GM23338 (cell line): ENCODE measurements at regions not wholly inside any gene's neighbourhood (a gene's known extent, or its start where the extent isn't known, plus 50 kb on each side); places are given as distances from the start of the nearest gene placed in this dataset.

ENCODE experiments used
- ATAC-seq: fragments of 200-7000 bp; cut with Tn5 transposase; 3 replicates; pipeline ENCODE4 v1.9.1; 2020
- DNase-seq: peaks from one replicate; pipeline ENCODE4 v3.0.0-alpha.2; 2015; ENCODE audit warnings: low spot score
- H2AFZ ChIP-seq: fragments of 200-600 bp; sonication (generic); 2 replicates; pipeline ENCODE4 v1.8.0; 2016; ENCODE audit warnings: antibody characterized with exemption, mild to moderate bottlenecking, moderate library complexity
- H3F3A ChIP-seq: fragments of 200-600 bp; sonication (generic); replicated peaks from 2 replicates; pipeline ENCODE4 v1.8.0; 2017; ENCODE audit warnings: antibody characterized with exemption, mixed run types, low read depth
- H3K27ac ChIP-seq: fragments of 200-600 bp; sonication (generic); 2 replicates; pipeline ENCODE4 v1.6.1; 2016; ENCODE audit warnings: low read depth
- H3K27me3 ChIP-seq: fragments of 200-600 bp; sonication (generic); 2 replicates; pipeline ENCODE4 v1.8.0; 2016; ENCODE audit warnings: mild to moderate bottlenecking, mixed run types, moderate library complexity; ENCODE audit not compliant: insufficient read depth
- H3K36me3 ChIP-seq: fragments of 200-600 bp; sonication (generic); 2 replicates; pipeline ENCODE4 v1.8.0; 2016; ENCODE audit warnings: mild to moderate bottlenecking; ENCODE audit not compliant: insufficient read depth
- H3K4me1 ChIP-seq: fragments of 200-600 bp; sonication (generic); 2 replicates; pipeline ENCODE4 v1.8.0; 2016; ENCODE audit warnings: mild to moderate bottlenecking, moderate library complexity; ENCODE audit not compliant: insufficient read depth
- H3K4me2 ChIP-seq: fragments of 200-600 bp; sonication (generic); 2 replicates; pipeline ENCODE4 v1.7.1; 2017; ENCODE audit warnings: mixed run types
- H3K4me3 ChIP-seq: fragments of 200-600 bp; sonication (generic); 2 replicates; pipeline ENCODE4 v1.6.1; 2016; ENCODE audit warnings: mixed run types
- H3K79me2 ChIP-seq: fragments of 200-600 bp; sonication (generic); replicated peaks from 2 replicates; pipeline ENCODE4 v1.8.0; 2017; ENCODE audit warnings: mild to moderate bottlenecking; ENCODE audit not compliant: insufficient read depth
- H3K9me2 ChIP-seq: fragments of 200-600 bp; sonication (generic); 2 replicates; pipeline ENCODE4 v1.8.0; 2017; ENCODE audit not compliant: insufficient read depth
- H4K20me1 ChIP-seq: fragments of 200-600 bp; sonication (generic); replicated peaks from 2 replicates; pipeline ENCODE4 v1.8.0; 2017; ENCODE audit warnings: mild to moderate bottlenecking; ENCODE audit not compliant: insufficient read depth
- H3K27ac Mint-ChIP-seq: 2 replicates; pipeline ENCODE4 v1.8.0; 2020; ENCODE audit warnings: inconsistent platforms, mild to moderate bottlenecking, moderate library complexity, mixed read lengths
- H3K27me3 Mint-ChIP-seq: 3 replicates; pipeline ENCODE4 v1.8.0; 2022; ENCODE audit warnings: low read depth, mild to moderate bottlenecking, moderate library complexity, mixed read lengths, inconsistent platforms; ENCODE audit not compliant: insufficient read depth, poor library complexity
- H3K36me3 Mint-ChIP-seq: 3 replicates; pipeline ENCODE4 v1.8.0; 2021; ENCODE audit warnings: low read depth, mild to moderate bottlenecking, inconsistent platforms, moderate library complexity, mixed read lengths
- H3K4me1 Mint-ChIP-seq: 3 replicates; pipeline ENCODE4 v1.8.0; 2020; ENCODE audit warnings: mild to moderate bottlenecking, inconsistent platforms, mixed read lengths
- H3K4me3 Mint-ChIP-seq: 3 replicates; pipeline ENCODE4 v1.8.0; 2021; ENCODE audit warnings: moderate library complexity, mild to moderate bottlenecking, inconsistent platforms, mixed read lengths
- H3K9me3 Mint-ChIP-seq: 3 replicates; pipeline ENCODE4 v1.8.0; 2020; ENCODE audit warnings: moderate library complexity, mild to moderate bottlenecking, inconsistent platforms, mixed read lengths
- CREB1 ChIP-seq: fragments of 250-450 bp; sonication (Bioruptor Pico); IDR thresholded peaks from 2 replicates; pipeline ENCODE4 v1.5.0; 2020; ENCODE audit warnings: low read depth, mild to moderate bottlenecking, moderate library complexity
- ETS1 ChIP-seq: IDR thresholded peaks from 2 replicates; pipeline ENCODE4 v1.6.1; 2016; ENCODE audit warnings: antibody characterized with exemption
- EZH2 ChIP-seq: fragments of 200-600 bp; sonication (generic); IDR thresholded peaks from one replicate; pipeline ENCODE4 v1.8.0; 2017; ENCODE audit warnings: antibody characterized with exemption, mild to moderate bottlenecking, low read depth; ENCODE audit not compliant: unreplicated experiment
- EZH2phosphoT487 ChIP-seq: fragments of 200-600 bp; sonication (generic); IDR thresholded peaks from one replicate; pipeline ENCODE4 v1.8.1; 2018; ENCODE audit warnings: antibody characterized with exemption; ENCODE audit not compliant: unreplicated experiment
- JUNB ChIP-seq: IDR thresholded peaks from one replicate; pipeline ENCODE4 v1.6.1; 2016; ENCODE audit warnings: antibody characterized with exemption; ENCODE audit not compliant: unreplicated experiment
- REST ChIP-seq: IDR thresholded peaks from one replicate; pipeline ENCODE4 v1.6.1; 2018; ENCODE audit warnings: antibody characterized with exemption; ENCODE audit not compliant: unreplicated experiment
- STAT1 ChIP-seq: IDR thresholded peaks from one replicate; pipeline ENCODE4 v1.6.1; 2016; ENCODE audit warnings: antibody characterized with exemption; ENCODE audit not compliant: unreplicated experiment

- H3K36me3 Mint-ChIP-seq = peaks cover 49% of the 10 kb centered on the region
- H3K4me3 Mint-ChIP-seq = no peak overlapping the region
These were observed 1352.5 kb downstream of the UQCRFS1 start for GRCh38 chr19:27860309-27860934.

GRCh38 chr19:27859689-27860088 lies 1353.3 kb downstream of the UQCRFS1 start:
- no peaks in the 10 kb centered on the region for H4K20me1 ChIP-seq
- H3K9me2 ChIP-seq = no peaks in the 10 kb centered on the region
- H3K4me3 Mint-ChIP-seq = no peak overlapping the region
- no peaks in the 10 kb centered on the region for H3K27me3 ChIP-seq
- H3K4me2 ChIP-seq = no peak overlapping the region
- H3K9me3 Mint-ChIP-seq = peaks cover 97% of the 10 kb centered on the region
- H3K27me3 Mint-ChIP-seq = peaks cover 10% of the 10 kb centered on the region
- H3K27ac Mint-ChIP-seq = no peak overlapping the region
- no peaks in the 10 kb centered on the region for H3K36me3 ChIP-seq
- no peaks in the 10 kb centered on the region for H3F3A ChIP-seq
- H3K27ac ChIP-seq = no peak overlapping the region
- H3K4me1 Mint-ChIP-seq = no peaks in the 10 kb centered on the region
- H3K36me3 Mint-ChIP-seq = peaks cover 54% of the 10 kb centered on the region
- no peak overlapping the region for H2AFZ ChIP-seq
- no peaks in the 10 kb centered on the region for H3K4me1 ChIP-seq
- no peaks in the 10 kb centered on the region for H3K79me2 ChIP-seq
- no peak for ATAC-seq
- no peak overlapping the region for H3K4me3 ChIP-seq
- DNase-seq = no peak
- no peak for TF ChIP-seq REST
- TF ChIP-seq EZH2phosphoT487 = no peak

More at GRCh38 chr19:27860309-27860934, 1352.5 kb downstream of the UQCRFS1 start:
- H3K4me1 Mint-ChIP-seq = no peaks in the 10 kb centered on the region
- Histone ChIP-seq H3F3A (no peaks in the 10 kb centered on the region), H2AFZ (no peak overlapping the region), H3K27me3 (no peaks in the 10 kb centered on the region), H4K20me1 (no peaks in the 10 kb centered on the region), H3K4me1 (no peaks in the 10 kb centered on the region), H3K79me2 (no peaks in the 10 kb centered on the region), H3K36me3 (no peaks in the 10 kb centered on the region), H3K4me3 (no peak overlapping the region), H3K9me2 (no peaks in the 10 kb centered on the region), H3K4me2 (no peak overlapping the region), H3K27ac (no peak overlapping the region)
- H3K9me3 Mint-ChIP-seq = peaks cover 97% of the 10 kb centered on the region
- H3K27ac Mint-ChIP-seq = no peak overlapping the region
- no peak for ATAC-seq
- TF ChIP-seq STAT1 (no peak), REST (no peak), ETS1 (no peak), CREB1 (no peak), EZH2 (no peak), JUNB (no peak)
- no peak for DNase-seq
- peaks cover 10% of the 10 kb centered on the region for H3K27me3 Mint-ChIP-seq
